ENCODE measurements at regions not wholly inside any gene's neighbourhood (a gene's known extent, or its start where the extent isn't known, plus 50 kb on each side); places are given as distances from the start of the nearest gene placed in this dataset.

DNA sequence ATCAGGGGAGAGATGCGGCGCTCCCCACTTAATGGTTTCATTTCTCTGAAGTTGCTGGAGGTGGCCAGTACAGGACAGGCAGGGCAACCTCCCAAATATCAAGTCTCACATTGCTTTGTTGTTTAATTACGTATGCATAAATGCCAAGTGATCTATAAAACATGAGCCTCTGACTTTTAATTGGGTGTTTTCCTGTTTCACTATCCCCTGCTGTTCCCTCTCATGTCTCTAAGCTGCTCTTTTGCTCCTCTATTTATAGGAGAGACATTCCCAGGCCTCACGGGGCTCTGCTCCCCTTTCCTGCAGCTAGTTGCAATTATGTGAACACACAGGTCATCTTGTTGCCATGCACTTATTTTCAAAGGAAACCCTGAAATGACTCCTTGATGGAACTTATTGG lies 1173.5 kb upstream of the GOT2 start (continued):
- TF ChIP-seq GABPA (IDR thresholded peaks at IDR 0.05; ENCODE audit: low read depth) = no peak
- TF ChIP-seq YY1 (IDR thresholded peaks at IDR 0.05; ENCODE audit: low read depth) = no peak
- TF ChIP-seq USF2 (IDR thresholded peaks at IDR 0.05; ENCODE audit: borderline replicate concordance, low read depth, low read length) = no peak

DNA sequence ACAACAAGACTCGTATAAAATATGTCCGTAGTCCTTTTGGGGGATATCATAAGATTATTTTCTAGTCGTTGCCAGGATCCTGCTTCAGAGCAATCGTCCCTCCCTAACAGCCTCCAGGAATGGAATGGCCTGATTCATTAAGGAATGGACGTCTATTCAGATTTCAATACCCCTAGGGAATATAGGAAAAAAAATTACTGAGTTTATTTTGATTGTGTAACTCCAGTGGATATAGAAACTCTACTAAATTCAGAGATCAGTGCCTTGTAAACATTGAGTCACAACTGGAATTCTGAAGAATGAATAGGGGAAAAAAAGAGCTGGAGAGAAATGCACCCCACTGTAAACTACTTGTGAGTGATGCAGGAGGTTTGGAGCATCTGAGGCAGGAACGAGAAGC lies 1171.5 kb upstream of the GOT2 start:
- TF ChIP-seq, protein P1, sequence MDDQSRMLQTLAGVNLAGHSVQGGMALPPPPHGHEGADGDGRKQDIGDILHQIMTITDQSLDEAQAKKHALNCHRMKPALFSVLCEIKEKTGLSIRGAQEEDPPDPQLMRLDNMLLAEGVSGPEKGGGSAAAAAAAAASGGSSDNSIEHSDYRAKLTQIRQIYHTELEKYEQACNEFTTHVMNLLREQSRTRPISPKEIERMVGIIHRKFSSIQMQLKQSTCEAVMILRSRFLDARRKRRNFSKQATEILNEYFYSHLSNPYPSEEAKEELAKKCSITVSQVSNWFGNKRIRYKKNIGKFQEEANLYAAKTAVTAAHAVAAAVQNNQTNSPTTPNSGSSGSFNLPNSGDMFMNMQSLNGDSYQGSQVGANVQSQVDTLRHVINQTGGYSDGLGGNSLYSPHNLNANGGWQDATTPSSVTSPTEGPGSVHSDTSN (IDR thresholded peaks at IDR 0.05) = no peak
- TF ChIP-seq CTCF (IDR thresholded peaks at IDR 0.05) = no peak
- TF ChIP-seq CHD2 (IDR thresholded peaks at IDR 0.05; ENCODE audit: low read length, partially characterized antibody) = no peak
- no peak for TF ChIP-seq USF2 (IDR thresholded peaks at IDR 0.05; ENCODE audit: borderline replicate concordance, low read depth, low read length)
- TF ChIP-seq TEAD4 (IDR thresholded peaks at IDR 0.05; ENCODE audit: borderline replicate concordance, insufficient read depth) = no peak
- H3K4me3 ChIP-seq (ENCODE audit: low read depth in 2 of 2, low read length in 1 of 2) = no peak overlapping the region
- DNase-seq = no peak
- H3K9ac ChIP-seq = no peak overlapping the region
- H3K79me2 ChIP-seq (ENCODE audit: insufficient read depth) = no peaks in the 10 kb centered on the region
- WGBS (ENCODE audit: low lambda C conversion rate) = 20% methylated on average over 6 of the region's 6 CpGs
- H3K36me3 ChIP-seq (replicated peaks in 1 of 2; ENCODE audit: control insufficient read depth in 1 of 2, insufficient read depth in 2 of 2, low read length in 1 of 2) = no peaks in the 10 kb centered on the region
- H3K9me2 ChIP-seq = no peaks in the 10 kb centered on the region
- no peak overlapping the region for H3K4me2 ChIP-seq
- CTCF ChIA-PET = no interaction called here
- no peaks in the 10 kb centered on the region for H3K9me3 ChIP-seq
- no peaks in the 10 kb centered on the region for H3K4me1 ChIP-seq (ENCODE audit: control insufficient read depth in 1 of 2, insufficient read depth in 2 of 2, low read depth in 1 of 2, low read length in 1 of 2)
- POLR2A ChIA-PET = no interaction called here
- no peak overlapping the region for H3K27ac ChIP-seq (ENCODE audit: low read depth in 2 of 2, low read length in 1 of 2)
- no peaks in the 10 kb centered on the region for H3K27me3 ChIP-seq (ENCODE audit: insufficient read depth)
- no peaks in the 10 kb centered on the region for H3F3A ChIP-seq (replicated peaks; ENCODE audit: insufficient read depth)
- no peak overlapping the region for H2AFZ ChIP-seq (ENCODE audit: low read depth)
- H4K20me1 ChIP-seq (ENCODE audit: insufficient read depth) = no peaks in the 10 kb centered on the region

DNA sequence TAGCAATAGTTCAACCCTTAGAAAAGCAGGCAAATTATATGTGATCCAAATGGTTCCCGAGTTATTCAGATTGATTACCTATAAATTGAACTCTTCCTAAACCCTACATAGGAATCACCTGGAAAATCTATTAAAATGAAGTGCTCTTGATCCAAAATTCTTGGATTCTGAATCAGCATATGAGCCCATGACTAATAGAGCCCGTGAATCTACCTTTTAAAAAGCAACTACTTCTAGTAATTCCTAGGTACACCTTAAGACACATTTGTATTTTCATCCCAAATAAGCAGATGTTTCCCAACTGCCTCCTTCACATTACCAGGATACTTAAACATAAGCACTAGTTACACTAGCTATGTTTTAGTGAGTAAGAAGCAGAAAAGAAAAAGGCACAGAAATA lies 1171.0 kb upstream of the GOT2 start:
- no peak overlapping the region for H3K27ac ChIP-seq (ENCODE audit: low read depth in 2 of 2, low read length in 1 of 2)
- H3K27me3 ChIP-seq (ENCODE audit: insufficient read depth) = no peaks in the 10 kb centered on the region
- H4K20me1 ChIP-seq (ENCODE audit: insufficient read depth) = no peaks in the 10 kb centered on the region
- no peak overlapping the region for H3K4me3 ChIP-seq (ENCODE audit: low read depth in 2 of 2, low read length in 1 of 2)
- no peaks in the 10 kb centered on the region for H3F3A ChIP-seq (replicated peaks; ENCODE audit: insufficient read depth)
- no peaks in the 10 kb centered on the region for H3K9me3 ChIP-seq
- no peak overlapping the region for H3K4me2 ChIP-seq
- 6% methylated on average over 2 of the region's 2 CpGs for WGBS (ENCODE audit: low lambda C conversion rate)
- no peaks in the 10 kb centered on the region for H3K79me2 ChIP-seq (ENCODE audit: insufficient read depth)
- TF ChIP-seq RXRA (IDR thresholded peaks at IDR 0.05; ENCODE audit: borderline replicate concordance, low read depth) (no peak), REST (IDR thresholded peaks at IDR 0.05; ENCODE audit: low read depth, low read length) (no peak), FOXM1 (IDR thresholded peaks at IDR 0.05; ENCODE audit: low read depth) (no peak), POLR2AphosphoS5 (IDR thresholded peaks at IDR 0.05; ENCODE audit: low read depth, low read length) (no peak), USF2 (IDR thresholded peaks at IDR 0.05; ENCODE audit: borderline replicate concordance, low read depth, low read length) (no peak), RCOR1 (IDR thresholded peaks at IDR 0.05; ENCODE audit: low read length) (no peak)
- TF ChIP-seq, protein P2, sequence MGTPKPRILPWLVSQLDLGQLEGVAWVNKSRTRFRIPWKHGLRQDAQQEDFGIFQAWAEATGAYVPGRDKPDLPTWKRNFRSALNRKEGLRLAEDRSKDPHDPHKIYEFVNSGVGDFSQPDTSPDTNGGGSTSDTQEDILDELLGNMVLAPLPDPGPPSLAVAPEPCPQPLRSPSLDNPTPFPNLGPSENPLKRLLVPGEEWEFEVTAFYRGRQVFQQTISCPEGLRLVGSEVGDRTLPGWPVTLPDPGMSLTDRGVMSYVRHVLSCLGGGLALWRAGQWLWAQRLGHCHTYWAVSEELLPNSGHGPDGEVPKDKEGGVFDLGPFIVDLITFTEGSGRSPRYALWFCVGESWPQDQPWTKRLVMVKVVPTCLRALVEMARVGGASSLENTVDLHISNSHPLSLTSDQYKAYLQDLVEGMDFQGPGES (IDR thresholded peaks at IDR 0.05; ENCODE audit: low read depth, low read length) = no peak
- ChIA-PET POLR2A (no interaction called here), CTCF (no interaction called here)
- no peaks in the 10 kb centered on the region for H3K9me2 ChIP-seq
- H3K4me1 ChIP-seq (ENCODE audit: control insufficient read depth in 1 of 2, insufficient read depth in 2 of 2, low read depth in 1 of 2, low read length in 1 of 2) = no peaks in the 10 kb centered on the region
- no peaks in the 10 kb centered on the region for H3K36me3 ChIP-seq (replicated peaks in 1 of 2; ENCODE audit: control insufficient read depth in 1 of 2, insufficient read depth in 2 of 2, low read length in 1 of 2)
- no peak overlapping the region for H3K9ac ChIP-seq
- no peak for DNase-seq
- no peak overlapping the region for H2AFZ ChIP-seq (ENCODE audit: low read depth)

All from SK-N-SH (cell line).